ENCODE measurements at regions not wholly inside any gene's neighbourhood (a gene's known extent, or its start where the extent isn't known, plus 50 kb on each side); places are given as distances from the start of the nearest gene placed in this dataset.

DNA sequence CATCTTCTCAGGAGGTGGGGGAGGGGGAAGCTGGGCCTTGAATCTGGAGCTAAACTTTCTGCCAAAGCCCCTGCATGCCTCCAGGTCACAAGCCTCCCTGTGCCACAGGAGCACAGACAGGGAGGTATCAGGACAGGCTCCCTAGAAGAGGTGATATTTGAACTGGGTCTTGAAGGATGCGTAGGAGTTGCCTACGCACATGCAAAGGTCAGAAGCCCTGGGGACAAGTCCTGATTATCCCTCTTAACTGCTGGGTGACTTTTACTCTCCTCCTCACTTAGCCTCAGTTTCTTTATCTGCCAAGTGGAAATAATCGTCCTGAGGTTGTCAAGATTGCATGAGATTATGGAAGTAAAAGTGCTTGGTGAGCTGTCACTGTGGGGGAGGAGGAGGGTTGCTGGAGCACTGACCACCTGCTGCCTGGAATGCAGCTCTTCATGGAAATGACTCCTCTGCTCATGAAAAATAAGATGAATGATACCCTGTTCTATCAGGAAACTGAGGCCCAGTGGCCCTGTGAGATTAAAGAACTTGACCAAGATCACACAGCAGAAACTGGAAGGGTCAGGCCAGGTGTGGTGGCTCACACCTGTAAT, 50.6 kb upstream of the LAPTM5 start:
- no peak for TF ChIP-seq CTCF (IDR thresholded peaks at IDR 0.05; ENCODE audit: extremely low read depth, low read depth, low read length)
- Histone ChIP-seq H3K4me1 (ENCODE audit: insufficient read depth, low read length) (peaks cover 43% of the 10 kb centered on the region), H2AFZ (ENCODE audit: low read length) (no peak overlapping the region), H3K27me3 (ENCODE audit: insufficient read depth, low read length) (peaks cover 17% of the 10 kb centered on the region), H3K79me2 (ENCODE audit: insufficient read depth, low read length) (no peaks in the 10 kb centered on the region), H3K4me2 (ENCODE audit: insufficient read depth, low read length) (no peak overlapping the region), H3K36me3 (ENCODE audit: insufficient read depth, low read length) (no peaks in the 10 kb centered on the region), H3K9me3 (ENCODE audit: low read depth, low read length) (peaks cover 5% of the 10 kb centered on the region), H4K20me1 (ENCODE audit: insufficient read depth, low read length) (no peaks in the 10 kb centered on the region), H3K27ac (ENCODE audit: low read depth, low read length) (no peak overlapping the region), H3K4me3 (ENCODE audit: insufficient read depth, low read length) (no peak overlapping the region)
- no peak for DNase-seq (ENCODE audit: insufficient read length, low spot score, missing footprints)

GRCh38 chr1:30807318-30808066, 49.9 kb upstream of the LAPTM5 start:
- peak; percentile 88 for DNase-seq (ENCODE audit: insufficient read length, low spot score, missing footprints)
- Histone ChIP-seq H3K79me2 (ENCODE audit: insufficient read depth, low read length) (no peaks in the 10 kb centered on the region), H3K36me3 (ENCODE audit: insufficient read depth, low read length) (no peaks in the 10 kb centered on the region), H3K4me2 (ENCODE audit: insufficient read depth, low read length) (peak overlapping the region; percentile 14), H4K20me1 (ENCODE audit: insufficient read depth, low read length) (no peaks in the 10 kb centered on the region), H3K27ac (ENCODE audit: low read depth, low read length) (no peak overlapping the region), H3K4me1 (ENCODE audit: insufficient read depth, low read length) (peaks cover 43% of the 10 kb centered on the region), H3K27me3 (ENCODE audit: insufficient read depth, low read length) (peaks cover 17% of the 10 kb centered on the region), H2AFZ (ENCODE audit: low read length) (no peak overlapping the region), H3K9me3 (ENCODE audit: low read depth, low read length) (peaks cover 7% of the 10 kb centered on the region), H3K4me3 (ENCODE audit: insufficient read depth, low read length) (no peak overlapping the region)
- TF ChIP-seq CTCF (IDR thresholded peaks at IDR 0.05; ENCODE audit: extremely low read depth, low read depth, low read length): no peak
